GM11168 (cell line): ENCODE measurements at regions not wholly inside any gene's neighbourhood (a gene's known extent, or its start where the extent isn't known, plus 50 kb on each side); places are given as distances from the start of the nearest gene placed in this dataset.

ENCODE experiments used
- in situ Hi-C: fragments of 300-500 bp; cut with MboI; formaldehyde crosslinking; loops from one replicate; pipeline ENCODE4 v1.12.0; 2022; ENCODE audit warnings: low sequenced_read_pairs; ENCODE audit not compliant: unreplicated experiment

GRCh38 chr12:67827820-67828383 lies 161.3 kb upstream of the IFNG-AS1 start:
- in situ Hi-C loops: no loop called here

GRCh38 chr12:67829896-67830295 lies 159.4 kb upstream of the IFNG-AS1 start:
- in situ Hi-C loops: no loop called here

DNA sequence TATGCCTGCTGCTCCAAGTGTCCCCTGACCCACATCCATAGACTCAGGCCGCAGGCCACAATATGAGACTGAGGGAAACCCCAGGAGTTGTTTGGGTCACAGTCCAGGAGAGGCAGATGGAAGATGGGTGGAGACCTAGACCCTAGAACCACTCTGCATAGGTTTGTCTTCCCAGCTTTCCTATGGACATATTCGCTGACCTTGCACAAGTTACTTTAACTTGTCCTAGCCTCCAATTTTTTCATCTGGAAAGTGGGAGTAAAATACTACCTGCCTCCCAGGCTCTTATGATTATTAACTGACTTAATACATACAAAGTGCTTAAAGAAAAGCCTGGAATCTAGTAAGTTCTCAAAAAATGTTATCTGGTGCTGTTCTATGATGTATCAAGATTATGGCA lies 157.1 kb upstream of the IFNG-AS1 start:
- in situ Hi-C loops: no loop called here

DNA sequence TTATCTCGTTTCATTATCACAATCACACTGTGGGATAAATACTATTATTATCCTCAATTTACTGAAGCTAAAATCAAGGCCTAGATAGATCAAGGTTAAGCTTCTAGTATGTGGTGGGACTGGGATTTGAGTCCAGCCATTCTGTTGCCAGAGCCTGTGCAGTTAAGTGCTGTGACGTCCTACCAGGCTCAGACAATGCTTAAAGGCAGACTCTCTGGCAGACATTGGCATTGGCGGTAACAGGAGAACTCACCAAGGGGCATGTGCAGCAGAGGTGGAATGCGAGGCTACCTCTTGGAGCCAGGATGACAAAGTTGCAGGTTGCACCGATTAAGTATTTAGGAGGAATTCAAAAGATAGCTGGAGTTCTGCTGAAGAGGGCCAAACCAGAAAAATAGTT lies 155.6 kb upstream of the IFNG-AS1 start:
- in situ Hi-C loops: no loop called here

GRCh38 chr12:67837876-67838275 lies 151.4 kb upstream of the IFNG-AS1 start:
- in situ Hi-C loops: no loop called here

DNA sequence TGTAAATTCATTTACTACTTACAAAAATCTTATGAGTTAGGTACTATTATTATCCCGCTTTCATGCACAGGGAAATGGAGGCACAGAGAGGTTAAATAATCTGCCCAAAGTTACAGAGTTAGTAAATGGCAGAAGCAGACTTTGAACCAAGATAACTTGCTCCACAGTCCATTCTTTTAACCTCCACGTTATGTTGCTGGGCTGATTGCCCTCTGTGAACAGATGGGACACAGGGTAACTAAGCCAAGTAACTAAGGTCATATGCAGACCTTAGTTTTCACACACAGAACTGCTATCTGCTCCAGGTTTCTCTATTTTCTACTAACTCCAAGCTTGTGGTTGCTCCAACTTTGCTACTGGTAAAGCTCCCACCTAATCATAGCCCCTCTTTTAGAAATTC lies 147.1 kb upstream of the IFNG-AS1 start:
- in situ Hi-C loops: no loop called here

DNA sequence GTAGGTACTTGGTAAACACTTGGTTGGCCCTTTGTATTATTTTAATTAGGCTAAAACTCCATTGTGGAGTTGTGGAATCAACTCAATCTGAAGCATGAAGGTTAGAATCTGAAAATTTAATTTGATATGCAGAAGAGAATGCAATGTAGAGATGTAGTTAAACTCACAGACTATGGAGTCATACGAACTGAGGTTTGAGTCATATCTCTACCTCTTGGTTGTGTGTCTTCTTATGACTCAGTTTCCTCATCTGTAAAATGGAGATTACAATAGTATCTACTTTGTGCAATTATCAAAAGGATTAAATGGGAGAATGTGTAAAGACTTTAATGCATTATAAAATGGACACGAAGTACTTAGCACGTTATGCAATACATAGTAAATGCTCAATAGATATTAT lies 146.0 kb upstream of the IFNG-AS1 start:
- in situ Hi-C loops: no loop called here

DNA sequence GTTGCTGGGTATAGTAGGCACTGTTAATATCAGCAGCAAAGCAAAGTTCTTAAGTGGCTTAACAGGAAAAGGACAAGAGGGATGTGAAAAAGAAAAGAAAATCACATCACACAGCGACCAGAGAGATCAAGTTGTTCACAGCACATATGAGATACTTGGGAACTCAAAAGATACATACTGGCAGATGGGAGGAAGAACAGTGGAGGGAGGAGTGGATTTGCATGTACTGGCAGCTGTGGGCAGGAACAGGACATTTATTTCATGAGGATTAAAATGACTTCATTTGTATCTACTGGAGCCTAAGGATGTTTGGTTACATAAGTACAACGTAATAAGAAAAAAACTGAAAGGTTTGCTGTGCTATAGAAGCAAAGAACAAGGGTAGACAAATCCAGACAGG lies 136.5 kb upstream of the IFNG-AS1 start:
- in situ Hi-C loops: no loop called here

GRCh38 chr12:67853204-67853603 lies 136.0 kb upstream of the IFNG-AS1 start:
- in situ Hi-C loops: no loop called here

DNA sequence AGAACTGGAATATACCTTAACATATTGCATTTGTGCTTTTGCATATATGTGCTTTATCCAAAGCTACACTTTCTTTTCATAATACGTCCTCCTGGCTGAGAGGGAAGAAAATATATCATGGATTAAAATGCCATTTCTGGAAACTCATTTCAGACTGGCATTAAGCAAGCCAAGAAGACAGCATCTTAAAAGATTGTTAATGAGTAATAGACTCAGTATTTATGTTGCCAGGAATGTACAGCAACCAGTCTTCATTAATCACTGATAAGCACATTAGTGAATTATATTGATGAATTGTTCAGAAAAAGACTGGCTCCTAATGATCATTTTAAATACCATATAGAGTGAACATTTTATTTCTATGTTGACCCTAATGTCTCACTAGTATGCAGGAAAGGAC lies 134.9 kb upstream of the IFNG-AS1 start:
- in situ Hi-C loops: no loop called here

DNA sequence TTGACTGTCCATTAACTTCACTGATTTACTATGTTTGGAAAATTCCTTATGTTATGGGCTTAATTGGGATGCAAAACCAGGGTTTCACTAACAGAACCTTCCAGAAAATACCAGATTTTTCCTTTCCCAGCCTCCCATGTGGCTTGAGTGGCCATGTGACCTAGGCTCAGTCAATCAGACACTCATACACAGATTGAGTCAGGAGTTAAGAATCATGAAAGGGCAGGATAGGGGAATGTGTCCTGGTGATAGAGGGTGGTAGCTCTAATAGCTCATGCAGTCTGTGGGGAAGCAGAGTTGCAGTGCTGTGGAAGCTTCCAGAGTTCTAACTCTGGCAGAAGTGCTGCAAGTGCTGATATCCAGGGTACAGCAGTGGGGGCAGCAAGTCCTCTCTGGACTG lies 134.1 kb upstream of the IFNG-AS1 start:
- in situ Hi-C loops: no loop called here

DNA sequence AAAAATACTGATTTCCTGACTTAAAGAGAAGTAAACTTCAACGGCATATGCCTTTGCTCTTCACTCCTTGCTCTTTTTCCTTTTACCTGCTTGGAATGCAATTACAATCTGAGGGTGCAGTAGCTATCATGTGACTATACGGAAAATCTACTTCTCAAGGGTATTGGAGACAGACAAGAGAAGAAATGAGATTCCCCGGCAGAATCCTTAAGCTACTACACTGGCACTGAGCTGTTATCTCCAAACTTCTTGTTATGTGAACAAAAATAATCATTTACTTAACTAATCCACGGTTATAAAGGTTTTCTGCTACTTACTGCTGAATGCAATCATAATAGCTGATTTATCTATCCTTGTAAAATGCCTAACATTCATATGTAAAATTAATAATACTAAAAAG lies 118.0 kb upstream of the IFNG-AS1 start:
- in situ Hi-C loops: no loop called here

GRCh38 chr12:67873355-67873754 lies 115.9 kb upstream of the IFNG-AS1 start:
- in situ Hi-C loops: no loop called here

- in situ Hi-C loops: no loop called here
Measured at GRCh38 chr12:67876305-67876915, 112.8 kb upstream of the IFNG-AS1 start.

DNA sequence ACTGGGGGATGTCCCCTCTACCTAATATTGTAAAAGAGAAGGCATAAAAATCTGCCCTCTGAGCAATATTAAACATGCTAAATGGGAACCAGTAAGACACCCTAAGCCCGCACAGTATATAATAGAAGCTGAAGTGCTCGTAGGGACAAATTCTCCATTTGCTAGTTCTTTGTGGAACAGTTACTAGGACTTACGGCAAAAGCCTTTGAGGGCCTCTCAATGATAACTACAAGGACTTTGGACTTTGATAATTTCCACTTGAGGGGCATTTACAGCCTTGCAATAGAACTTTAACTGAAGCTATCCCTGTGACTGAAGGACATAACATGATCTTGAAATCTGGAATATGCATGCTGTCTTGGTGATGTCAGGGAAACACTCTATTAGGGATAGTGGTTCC lies 111.5 kb upstream of the IFNG-AS1 start:
- in situ Hi-C loops: no loop called here

- in situ Hi-C loops: no loop called here
Measured at GRCh38 chr12:67879937-67880336, 109.3 kb upstream of the IFNG-AS1 start.

DNA sequence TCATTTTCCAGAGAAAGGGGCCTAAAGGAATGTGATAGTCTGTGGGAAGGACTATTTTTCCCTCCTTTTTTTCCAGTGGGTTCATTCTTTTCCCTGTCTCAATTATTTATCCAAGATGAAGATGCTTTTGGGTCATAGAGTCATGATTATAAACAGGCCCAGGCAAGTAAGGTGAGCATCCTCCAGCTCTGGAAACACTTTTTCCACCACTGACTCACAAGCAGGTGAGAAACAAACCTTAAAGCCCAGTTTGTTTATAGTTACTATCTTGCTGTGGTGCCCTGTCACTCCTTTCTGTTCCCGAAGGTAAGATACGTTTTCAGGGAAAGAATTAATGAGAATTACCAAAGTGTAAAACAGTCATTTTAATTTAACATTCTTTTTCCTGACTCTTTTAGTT lies 107.7 kb upstream of the IFNG-AS1 start:
- in situ Hi-C loops: no loop called here

GRCh38 chr12:67884596-67884995 lies 104.7 kb upstream of the IFNG-AS1 start:
- in situ Hi-C loops: no loop called here

DNA sequence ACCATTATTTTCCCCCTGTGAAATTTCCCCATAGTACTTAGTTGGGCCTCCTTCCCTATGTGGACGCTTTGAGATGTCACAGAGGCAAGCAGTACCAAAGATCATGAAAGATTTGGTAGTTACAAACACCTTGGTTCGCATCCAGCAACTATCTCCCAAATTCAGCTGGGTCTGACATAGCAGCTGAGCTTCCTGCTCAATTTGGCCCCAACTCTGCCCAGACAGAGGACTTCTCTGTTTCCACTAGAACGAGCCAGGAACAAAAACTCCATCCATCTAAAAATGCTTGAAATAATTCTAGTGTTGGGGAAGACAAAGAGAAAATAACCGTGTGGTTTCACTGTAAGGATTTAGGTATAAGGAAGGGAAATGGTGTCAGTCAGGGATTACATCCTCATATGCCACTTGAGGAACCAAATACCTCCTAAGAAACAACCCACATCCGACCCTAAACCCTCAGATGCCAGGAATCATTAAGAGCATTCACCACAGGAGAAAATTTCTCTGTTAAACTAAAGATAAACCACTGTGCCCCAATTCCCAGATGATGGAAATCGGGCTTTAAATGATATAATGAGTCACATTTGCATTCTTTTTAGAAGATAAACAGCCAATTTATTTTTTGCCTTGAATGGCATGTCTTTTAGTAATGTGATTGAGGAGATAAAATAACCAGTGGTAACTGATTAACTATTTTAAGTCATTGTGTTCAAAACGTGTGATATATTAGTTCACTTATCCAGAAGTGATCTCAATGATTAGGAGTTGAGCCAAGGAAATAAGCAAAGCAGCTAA lies 103.7 kb upstream of the IFNG-AS1 start:
- in situ Hi-C loops: no loop called here

GRCh38 chr12:67887065-67887464 lies 102.2 kb upstream of the IFNG-AS1 start:
- in situ Hi-C loops: no loop called here

DNA sequence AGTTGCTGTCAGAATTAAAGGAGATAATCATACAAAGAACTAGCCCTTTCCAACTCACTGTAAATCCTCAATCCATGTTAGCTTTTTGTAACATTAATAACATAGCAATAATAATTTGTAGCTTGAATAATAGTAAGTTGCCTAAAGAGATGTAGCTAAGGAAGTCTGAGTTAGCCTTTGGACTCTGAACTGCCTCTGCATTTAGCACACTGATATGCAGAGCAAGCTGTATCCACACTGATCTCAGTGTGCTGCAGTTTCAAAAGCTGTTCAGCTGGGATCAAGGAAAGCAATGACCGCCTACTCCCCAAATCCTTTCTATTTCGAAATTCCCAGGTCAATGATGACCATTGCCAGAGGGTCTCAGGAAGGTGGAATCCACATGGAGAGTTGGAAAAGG lies 99.3 kb upstream of the IFNG-AS1 start:
- in situ Hi-C loops: no loop called here
